ENCODE measurements at regions not wholly inside any gene's neighbourhood (a gene's known extent, or its start where the extent isn't known, plus 50 kb on each side); places are given as distances from the start of the nearest gene placed in this dataset.

DNA sequence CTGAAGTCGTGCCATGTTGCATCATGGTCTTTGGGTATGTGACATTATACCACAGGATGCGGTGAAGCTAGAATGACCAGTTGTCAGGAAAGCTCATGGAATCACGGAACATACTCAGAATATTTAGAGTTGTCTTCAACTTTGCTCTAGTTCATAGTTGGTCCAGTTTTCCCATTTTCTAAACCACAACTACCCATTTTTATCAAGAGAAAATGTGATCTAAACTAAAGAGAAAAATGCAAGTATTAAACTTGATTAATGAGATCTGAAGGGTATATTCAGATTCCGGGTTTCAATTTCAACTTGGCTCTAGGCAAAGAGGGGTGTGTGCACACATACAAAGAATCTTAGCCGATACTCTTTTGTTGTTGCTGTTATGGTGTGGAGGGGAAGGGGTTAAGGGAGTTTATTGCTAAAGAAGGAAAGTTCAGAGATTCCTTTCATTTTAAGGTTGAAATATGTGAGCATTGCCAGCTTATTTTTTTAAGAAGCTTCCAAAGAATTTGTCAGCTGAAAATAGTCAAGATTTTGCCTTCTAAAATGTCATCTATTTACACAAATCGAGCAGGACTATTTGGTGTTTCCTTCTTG is 516.6 kb upstream of the ZEB2 start:
- no peak for DNase-seq

DNA sequence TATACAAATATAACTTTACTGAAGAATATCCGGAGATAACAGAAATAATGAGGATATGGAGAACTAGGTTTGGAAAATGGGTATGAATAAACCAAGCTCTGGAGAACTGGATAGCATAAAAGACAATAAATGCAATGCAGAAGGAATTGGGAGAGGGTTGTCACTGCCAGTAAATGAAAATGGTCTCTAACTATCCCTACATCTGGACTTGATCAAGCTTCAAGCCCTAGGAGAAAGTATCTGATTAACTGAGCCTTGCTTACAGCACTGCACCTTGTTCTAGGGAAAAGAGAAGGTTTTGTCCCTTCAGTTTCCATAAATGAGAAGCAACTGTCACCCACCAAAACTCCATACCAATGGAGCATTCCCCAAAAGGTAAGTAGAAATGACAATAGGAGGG is 514.6 kb upstream of the ZEB2 start:
- DNase-seq: no peak

- DNase-seq: no peak
Observed at GRCh38 chr2:145033438-145033837, 513.5 kb upstream of the ZEB2 start.

- DNase-seq: no peak
Observed at GRCh38 chr2:145032791-145033190, 512.9 kb upstream of the ZEB2 start.

DNA sequence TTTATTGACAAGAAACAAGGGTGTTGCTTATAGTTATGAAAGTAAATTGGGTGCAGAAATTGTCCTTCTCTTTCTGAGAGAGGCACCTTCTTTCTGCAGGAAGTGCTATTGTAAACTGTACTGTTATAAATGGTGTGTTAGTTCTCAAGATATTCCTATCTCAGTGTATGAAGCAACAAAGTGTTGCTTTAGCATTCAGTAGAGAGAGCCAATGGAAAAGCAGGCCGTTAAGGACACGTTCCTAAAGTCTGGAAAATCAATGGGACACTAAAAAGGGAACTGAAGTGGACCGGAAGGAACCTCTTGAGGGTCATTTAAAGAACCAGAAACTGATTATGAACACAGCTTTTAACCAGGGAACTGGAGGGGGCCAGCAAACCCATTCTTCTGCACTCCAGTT is 510.0 kb upstream of the ZEB2 start:
- DNase-seq: no peak

GRCh38 chr2:145029081-145029480 is 509.2 kb upstream of the ZEB2 start:
- no peak for DNase-seq

DNA sequence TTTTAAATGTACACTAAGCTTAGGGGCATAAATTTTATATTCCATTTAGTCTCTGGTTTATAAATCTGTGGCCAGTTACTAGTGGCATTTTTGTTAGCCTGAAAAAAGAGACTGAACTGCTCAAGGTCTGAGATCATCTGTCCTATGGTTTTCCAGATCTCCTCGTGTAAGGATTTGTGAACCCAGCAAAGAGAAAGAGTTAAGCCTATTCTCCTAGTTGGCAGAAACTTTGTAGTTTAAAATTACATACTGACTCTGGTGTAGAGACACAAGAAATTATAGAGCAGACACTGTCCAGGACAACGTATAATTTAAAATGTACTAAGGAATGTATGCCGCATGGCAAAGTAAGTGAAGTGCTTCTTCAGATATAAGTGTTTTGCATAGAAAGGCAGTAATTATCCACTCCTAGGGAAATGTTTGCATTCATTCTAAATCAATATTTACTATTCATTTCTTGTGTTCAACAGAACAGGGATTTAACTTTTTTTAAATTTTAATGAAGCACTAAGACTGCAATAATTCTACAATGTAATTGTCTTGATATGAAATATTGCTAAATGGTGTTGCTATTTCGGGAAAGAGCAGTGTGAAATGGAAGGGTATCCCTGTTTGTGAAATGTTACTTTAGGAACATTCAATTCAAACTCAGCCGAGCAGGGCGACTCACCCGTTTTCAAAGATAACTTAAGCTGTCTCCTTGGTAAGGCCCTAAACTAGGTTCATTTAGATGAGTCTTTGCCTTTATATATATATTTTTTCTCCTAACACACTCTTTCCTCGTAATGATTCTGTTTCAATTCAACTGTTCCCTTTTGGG is 508.4 kb upstream of the ZEB2 start:
- no peak for DNase-seq

DNA sequence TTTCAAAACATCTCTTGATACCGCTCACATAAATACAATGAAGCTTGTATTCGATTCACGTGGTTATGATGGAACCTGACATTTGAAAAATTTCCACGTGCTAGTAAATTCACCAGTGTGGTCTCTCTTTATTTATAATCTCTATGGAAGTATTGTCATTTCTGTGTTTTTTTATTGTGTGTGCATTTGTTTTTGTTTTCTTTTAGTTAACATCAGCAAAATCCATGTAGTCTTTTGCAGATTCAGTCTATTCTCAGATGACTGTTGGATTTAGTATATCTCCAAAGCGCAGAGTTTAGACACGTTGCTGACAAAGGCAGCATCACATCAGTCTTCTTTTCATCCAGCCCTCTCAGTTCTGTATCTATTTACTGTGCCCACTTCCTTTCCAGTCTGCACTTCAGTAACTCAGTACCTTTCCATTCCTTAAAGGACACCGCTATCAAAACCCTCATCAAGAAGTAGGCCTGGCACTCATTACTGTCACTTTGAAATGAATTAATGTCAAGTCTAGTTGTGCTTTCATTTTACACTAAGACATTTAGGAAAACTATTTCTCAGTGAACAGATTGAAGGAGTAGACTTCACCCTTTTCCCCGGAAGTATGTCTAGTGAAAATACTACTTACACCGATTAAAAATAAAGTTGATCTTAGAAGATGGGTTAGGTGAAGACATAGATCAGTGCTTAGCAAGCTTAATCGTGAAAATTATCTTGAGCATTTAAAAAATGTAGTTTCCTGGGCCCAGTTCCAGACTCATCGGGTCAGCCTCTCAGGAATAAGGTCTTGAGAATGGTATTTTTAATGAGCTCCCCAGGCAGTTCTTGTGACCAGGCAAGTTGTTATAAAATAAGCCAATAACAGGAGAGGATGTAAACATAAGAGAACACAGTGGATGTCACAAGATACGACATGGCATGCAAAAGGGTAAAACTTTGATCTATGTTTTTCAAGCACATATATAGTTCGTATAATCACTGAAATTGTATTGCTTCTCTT is 506.8 kb upstream of the ZEB2 start:
- DNase-seq: no peak

GRCh38 chr2:145025382-145025781 is 505.5 kb upstream of the ZEB2 start:
- DNase-seq: no peak

DNA sequence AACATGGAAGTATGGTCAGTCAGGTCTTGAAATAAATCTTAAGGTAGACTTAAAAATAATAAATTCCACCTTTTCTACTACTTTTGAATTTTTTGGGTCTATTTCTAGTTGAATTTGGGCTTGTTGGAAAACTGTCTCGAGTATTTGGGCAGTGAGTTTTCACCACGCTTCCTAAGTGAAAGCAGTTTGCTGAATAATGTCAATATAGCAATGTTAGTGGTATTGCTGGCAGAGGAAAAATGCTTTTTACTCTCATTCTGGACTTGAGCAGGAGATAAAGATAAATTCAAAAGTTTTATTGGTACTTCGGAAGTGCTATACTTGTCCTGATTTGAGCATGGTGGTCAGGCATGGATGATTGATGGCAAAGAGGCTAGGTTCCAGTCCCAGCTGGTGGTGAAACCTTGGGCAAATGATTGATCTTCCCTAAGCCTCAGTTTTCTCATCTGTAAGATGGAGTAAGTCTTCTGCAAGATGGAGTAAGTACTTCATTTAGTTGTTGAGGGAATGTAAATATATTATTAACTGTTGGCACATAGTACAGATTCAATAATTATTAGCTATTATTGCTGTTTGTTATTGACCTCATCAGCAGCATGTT is 503.5 kb upstream of the ZEB2 start:
- DNase-seq: no peak

DNA sequence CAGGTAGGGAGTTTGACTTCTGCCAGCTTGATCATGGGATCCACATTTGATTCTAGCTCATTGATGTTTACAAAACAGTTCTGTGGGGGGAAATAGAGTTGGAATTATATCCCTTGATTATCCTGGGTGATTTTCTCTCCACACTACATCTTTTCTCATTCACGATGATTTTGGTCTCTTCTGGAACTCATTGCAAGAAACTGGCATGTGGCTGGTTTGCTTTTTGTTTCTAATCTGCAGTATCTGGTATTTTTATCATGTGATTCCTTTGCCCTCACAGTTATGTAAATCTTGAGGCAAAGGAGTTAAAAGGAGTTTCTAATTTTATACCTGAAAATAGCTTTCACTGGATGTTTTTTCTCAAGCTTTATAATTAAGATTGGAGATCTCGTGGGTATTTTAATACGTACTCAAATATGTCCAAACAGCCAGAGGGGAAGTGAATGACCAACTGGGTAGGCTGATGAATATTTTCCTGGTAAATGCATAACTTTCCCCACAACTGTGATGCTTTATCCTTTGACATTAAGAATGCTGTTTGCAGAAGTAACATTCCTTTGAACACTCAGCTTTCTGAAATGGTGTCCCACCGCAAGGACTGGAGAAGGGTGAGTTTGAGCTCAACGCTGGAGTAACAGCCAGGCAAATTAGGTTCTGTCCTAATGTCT is 502.9 kb upstream of the ZEB2 start:
- no peak for DNase-seq

- no peak for DNase-seq
Observed at GRCh38 chr2:145021962-145022665, 502.2 kb upstream of the ZEB2 start.

GRCh38 chr2:145020694-145021093 is 500.8 kb upstream of the ZEB2 start:
- DNase-seq: no peak

GRCh38 chr2:145020139-145020538 is 500.2 kb upstream of the ZEB2 start:
- no peak for DNase-seq

- DNase-seq: no peak
Observed at GRCh38 chr2:145018502-145018901, 498.6 kb upstream of the ZEB2 start.

DNA sequence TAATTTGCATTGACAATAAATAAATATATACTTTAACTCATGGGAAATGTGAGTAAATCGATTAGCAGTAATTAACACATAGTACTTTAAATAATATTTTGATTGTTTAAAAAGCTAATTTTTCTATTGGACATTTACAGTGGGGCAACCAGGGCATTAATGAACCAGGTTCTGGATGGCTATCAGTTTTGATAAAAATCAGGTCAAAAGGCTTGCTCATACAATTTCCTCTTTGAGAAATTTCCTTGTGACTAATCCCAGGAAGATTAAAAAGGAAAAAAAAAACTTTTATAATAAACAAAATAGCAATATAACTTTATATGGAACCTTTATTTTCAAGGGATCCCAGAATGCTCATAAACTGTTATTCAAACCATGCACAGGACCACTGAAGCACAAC is 497.2 kb upstream of the ZEB2 start:
- DNase-seq: no peak

DNA sequence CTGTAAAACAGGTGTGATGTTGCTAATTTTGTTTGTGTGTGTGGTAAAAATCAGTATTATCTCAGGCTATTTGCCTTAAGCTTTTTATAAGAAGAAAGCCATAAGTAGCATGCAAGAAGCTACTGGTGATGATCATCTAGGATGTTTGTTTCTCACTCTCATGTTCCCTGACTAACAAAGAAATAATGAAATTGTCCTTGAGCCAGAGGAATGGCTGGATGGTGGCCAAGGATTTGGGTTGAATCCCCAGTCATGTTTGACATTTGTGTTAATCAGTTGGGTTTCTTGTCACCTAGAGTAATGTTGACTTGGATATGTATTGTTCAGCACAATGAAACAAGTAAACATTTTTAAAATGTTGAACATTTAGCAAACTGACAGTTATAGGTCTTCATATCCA is 496.8 kb upstream of the ZEB2 start:
- DNase-seq: peak; percentile 10

DNA sequence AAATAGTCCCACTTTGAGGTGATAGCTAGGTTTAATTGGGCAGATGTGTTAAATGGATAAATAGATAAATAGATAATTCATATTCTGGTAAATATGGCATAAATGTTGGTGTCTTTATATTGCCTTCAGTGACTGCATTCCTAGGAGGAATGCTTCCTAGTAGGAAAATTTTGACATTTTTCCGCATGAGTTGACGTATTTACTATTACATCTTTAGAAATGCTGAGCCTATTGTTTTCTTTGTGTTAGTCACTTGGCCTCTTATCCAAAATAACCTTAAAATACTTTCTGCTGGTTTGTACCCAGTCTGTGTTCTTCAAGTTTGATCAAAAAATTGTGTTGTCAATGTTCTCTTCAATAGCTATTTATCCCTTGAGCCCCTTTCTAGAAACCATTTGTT is 495.6 kb upstream of the ZEB2 start:
- no peak for DNase-seq

GRCh38 chr2:145012806-145013205 is 492.9 kb upstream of the ZEB2 start:
- no peak for DNase-seq

DNA sequence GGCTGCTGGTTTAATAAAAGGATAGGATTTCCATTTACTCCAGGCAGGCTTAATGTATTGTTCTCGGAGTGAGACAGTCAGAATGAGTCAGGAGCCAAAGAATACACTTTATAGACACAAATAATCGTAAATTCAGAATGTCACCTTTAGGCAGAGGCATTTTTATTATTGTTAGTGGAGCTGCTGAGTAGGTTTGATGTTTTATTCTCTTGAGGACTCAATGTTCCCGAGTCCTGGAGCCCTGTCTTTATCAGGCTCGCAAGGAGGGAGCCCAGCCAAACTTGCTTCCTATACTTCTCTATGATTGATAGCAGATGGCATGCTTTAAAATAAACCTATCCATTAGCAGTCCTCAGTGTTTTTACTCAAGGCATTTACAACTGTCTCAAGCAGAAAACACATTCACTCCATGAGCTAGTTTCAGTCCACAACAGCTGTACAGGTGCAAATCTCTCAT is 492.3 kb upstream of the ZEB2 start:
- peak; percentile 84 for DNase-seq

GRCh38 chr2:145010635-145011034 is 490.7 kb upstream of the ZEB2 start:
- DNase-seq: no peak

DNA sequence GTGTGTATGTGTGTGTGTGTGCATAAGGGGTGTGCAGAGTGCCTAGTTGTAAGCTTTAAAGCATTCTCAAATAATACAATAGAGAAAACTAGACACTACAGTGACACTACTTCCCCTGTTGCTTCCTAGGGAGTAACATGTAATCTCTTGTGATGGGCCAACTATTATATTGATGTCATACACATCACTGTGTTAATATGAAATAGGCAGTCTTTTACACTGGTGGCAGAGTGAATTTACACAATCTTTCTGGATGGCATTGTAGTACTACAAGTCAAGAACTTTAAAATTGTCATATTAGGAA is 488.0 kb upstream of the ZEB2 start:
- no peak for DNase-seq

Data from NCI-H2171 treated with DMSO at 0.1 percent for 48 hours (cell line).